ENCODE measurements at regions not wholly inside any gene's neighbourhood (a gene's known extent, or its start where the extent isn't known, plus 50 kb on each side); places are given as distances from the start of the nearest gene placed in this dataset.

GRCh38 chr4:31383767-31384166, 663.6 kb downstream of the PCDH7 start:
- H3K27ac ChIP-seq (ENCODE audit: insufficient read depth, low read length): no peak overlapping the region
- no peaks in the 10 kb centered on the region for H3K9me3 ChIP-seq (ENCODE audit: control insufficient read depth, insufficient read depth, low read depth, low read length)
- TF ChIP-seq, protein P1, sequence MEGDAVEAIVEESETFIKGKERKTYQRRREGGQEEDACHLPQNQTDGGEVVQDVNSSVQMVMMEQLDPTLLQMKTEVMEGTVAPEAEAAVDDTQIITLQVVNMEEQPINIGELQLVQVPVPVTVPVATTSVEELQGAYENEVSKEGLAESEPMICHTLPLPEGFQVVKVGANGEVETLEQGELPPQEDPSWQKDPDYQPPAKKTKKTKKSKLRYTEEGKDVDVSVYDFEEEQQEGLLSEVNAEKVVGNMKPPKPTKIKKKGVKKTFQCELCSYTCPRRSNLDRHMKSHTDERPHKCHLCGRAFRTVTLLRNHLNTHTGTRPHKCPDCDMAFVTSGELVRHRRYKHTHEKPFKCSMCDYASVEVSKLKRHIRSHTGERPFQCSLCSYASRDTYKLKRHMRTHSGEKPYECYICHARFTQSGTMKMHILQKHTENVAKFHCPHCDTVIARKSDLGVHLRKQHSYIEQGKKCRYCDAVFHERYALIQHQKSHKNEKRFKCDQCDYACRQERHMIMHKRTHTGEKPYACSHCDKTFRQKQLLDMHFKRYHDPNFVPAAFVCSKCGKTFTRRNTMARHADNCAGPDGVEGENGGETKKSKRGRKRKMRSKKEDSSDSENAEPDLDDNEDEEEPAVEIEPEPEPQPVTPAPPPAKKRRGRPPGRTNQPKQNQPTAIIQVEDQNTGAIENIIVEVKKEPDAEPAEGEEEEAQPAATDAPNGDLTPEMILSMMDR (conservative IDR thresholded peaks at IDR 0.05 in 1 of 2, IDR thresholded peaks at IDR 0.05 in 1 of 2; ENCODE audit: low read depth in 1 of 2, low read length in 2 of 2): no peak
- TF ChIP-seq EZH2 (IDR thresholded peaks at IDR 0.05; ENCODE audit: low read length, missing control alignments): no peak
- H3K36me3 ChIP-seq (ENCODE audit: control insufficient read depth, insufficient read depth, low read length): no peaks in the 10 kb centered on the region
- H3K4me2 ChIP-seq (ENCODE audit: extremely low read depth, insufficient read depth, low read length): no peak overlapping the region
- no peaks in the 10 kb centered on the region for H4K20me1 ChIP-seq (ENCODE audit: control insufficient read depth, extremely low read depth, insufficient read depth, low read length)
- no peak overlapping the region for H3K4me3 ChIP-seq (replicated peaks in 1 of 4; ENCODE audit: control extremely low read depth in 1 of 4, insufficient read depth in 1 of 4, low read depth in 3 of 4, low read length in 4 of 4)
- no peaks in the 10 kb centered on the region for H3K79me2 ChIP-seq (ENCODE audit: control insufficient read depth, insufficient read depth, low read length)
- no peak overlapping the region for H2AFZ ChIP-seq (ENCODE audit: low read length)
- no peak overlapping the region for H3K9ac ChIP-seq (ENCODE audit: insufficient read depth, low read length)
- no peak for DNase-seq (ENCODE audit: low read depth in 2 of 2)
- H3K27me3 ChIP-seq (ENCODE audit: control insufficient read depth, insufficient read depth, low read length): no peaks in the 10 kb centered on the region
- no peaks in the 10 kb centered on the region for H3K4me1 ChIP-seq (ENCODE audit: control insufficient read depth, extremely low read depth, insufficient read depth, low read length)

- no peak for DNase-seq (ENCODE audit: low read depth in 2 of 2)
These were observed 670.7 kb downstream of the PCDH7 start for GRCh38 chr4:31390849-31391248.

DNA sequence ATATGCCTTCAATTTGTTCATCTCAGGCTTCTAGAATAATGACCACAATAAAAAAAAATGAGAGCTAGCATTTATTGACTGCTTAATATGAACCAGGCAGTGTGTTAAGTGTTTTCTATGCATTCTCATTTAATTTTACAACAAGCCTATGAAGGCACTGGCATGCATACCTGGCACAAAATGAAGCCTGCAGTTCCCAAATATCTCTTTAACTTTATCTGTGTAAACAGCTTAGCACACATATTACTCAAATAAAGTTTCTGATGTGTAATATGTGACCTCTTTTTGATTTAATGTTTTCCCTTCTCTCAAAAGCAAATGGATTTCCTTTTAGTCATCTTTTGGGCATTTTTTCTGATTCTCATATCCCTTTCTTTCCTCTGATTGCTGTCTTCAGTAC, 671.8 kb downstream of the PCDH7 start:
- Histone ChIP-seq H4K20me1 (ENCODE audit: control insufficient read depth, extremely low read depth, insufficient read depth, low read length) (no peaks in the 10 kb centered on the region), H3K36me3 (ENCODE audit: control insufficient read depth, insufficient read depth, low read length) (no peaks in the 10 kb centered on the region), H3K27me3 (ENCODE audit: control insufficient read depth, insufficient read depth, low read length) (no peaks in the 10 kb centered on the region), H3K4me1 (ENCODE audit: control insufficient read depth, extremely low read depth, insufficient read depth, low read length) (no peaks in the 10 kb centered on the region), H3K9me3 (ENCODE audit: control insufficient read depth, insufficient read depth, low read depth, low read length) (no peaks in the 10 kb centered on the region), H3K4me3 (replicated peaks in 1 of 4; ENCODE audit: control extremely low read depth in 1 of 4, insufficient read depth in 1 of 4, low read depth in 3 of 4, low read length in 4 of 4) (no peak overlapping the region), H3K27ac (ENCODE audit: insufficient read depth, low read length) (no peak overlapping the region), H3K79me2 (ENCODE audit: control insufficient read depth, insufficient read depth, low read length) (no peaks in the 10 kb centered on the region), H3K9ac (ENCODE audit: insufficient read depth, low read length) (no peak overlapping the region), H2AFZ (ENCODE audit: low read length) (no peak overlapping the region), H3K4me2 (ENCODE audit: extremely low read depth, insufficient read depth, low read length) (no peak overlapping the region)
- no peak for TF ChIP-seq EZH2 (IDR thresholded peaks at IDR 0.05; ENCODE audit: low read length, missing control alignments)
- TF ChIP-seq, protein P1 (conservative IDR thresholded peaks at IDR 0.05 in 1 of 2, IDR thresholded peaks at IDR 0.05 in 1 of 2; ENCODE audit: low read depth in 1 of 2, low read length in 2 of 2): no peak
- no peak for DNase-seq (ENCODE audit: low read depth in 2 of 2)

More at GRCh38 chr4:31390849-31391248, 670.7 kb downstream of the PCDH7 start:
- no peaks in the 10 kb centered on the region for H3K36me3 ChIP-seq (ENCODE audit: control insufficient read depth, insufficient read depth, low read length)
- H2AFZ ChIP-seq (ENCODE audit: low read length): no peak overlapping the region
- H3K27me3 ChIP-seq (ENCODE audit: control insufficient read depth, insufficient read depth, low read length): no peaks in the 10 kb centered on the region
- H3K9ac ChIP-seq (ENCODE audit: insufficient read depth, low read length): no peak overlapping the region
- no peak overlapping the region for H3K4me2 ChIP-seq (ENCODE audit: extremely low read depth, insufficient read depth, low read length)
- H3K4me3 ChIP-seq (replicated peaks in 1 of 4; ENCODE audit: control extremely low read depth in 1 of 4, insufficient read depth in 1 of 4, low read depth in 3 of 4, low read length in 4 of 4): no peak overlapping the region
- H3K9me3 ChIP-seq (ENCODE audit: control insufficient read depth, insufficient read depth, low read depth, low read length): no peaks in the 10 kb centered on the region
- no peaks in the 10 kb centered on the region for H3K79me2 ChIP-seq (ENCODE audit: control insufficient read depth, insufficient read depth, low read length)
- H4K20me1 ChIP-seq (ENCODE audit: control insufficient read depth, extremely low read depth, insufficient read depth, low read length): no peaks in the 10 kb centered on the region
- no peaks in the 10 kb centered on the region for H3K4me1 ChIP-seq (ENCODE audit: control insufficient read depth, extremely low read depth, insufficient read depth, low read length)
- TF ChIP-seq, protein P1 (conservative IDR thresholded peaks at IDR 0.05 in 1 of 2, IDR thresholded peaks at IDR 0.05 in 1 of 2; ENCODE audit: low read depth in 1 of 2, low read length in 2 of 2): no peak
- no peak for TF ChIP-seq EZH2 (IDR thresholded peaks at IDR 0.05; ENCODE audit: low read length, missing control alignments)
- no peak overlapping the region for H3K27ac ChIP-seq (ENCODE audit: insufficient read depth, low read length)

All from fibroblast of lung (primary cell).